ENCODE measurements at regions not wholly inside any gene's neighbourhood (a gene's known extent, or its start where the extent isn't known, plus 50 kb on each side); places are given as distances from the start of the nearest gene placed in this dataset.

DNA sequence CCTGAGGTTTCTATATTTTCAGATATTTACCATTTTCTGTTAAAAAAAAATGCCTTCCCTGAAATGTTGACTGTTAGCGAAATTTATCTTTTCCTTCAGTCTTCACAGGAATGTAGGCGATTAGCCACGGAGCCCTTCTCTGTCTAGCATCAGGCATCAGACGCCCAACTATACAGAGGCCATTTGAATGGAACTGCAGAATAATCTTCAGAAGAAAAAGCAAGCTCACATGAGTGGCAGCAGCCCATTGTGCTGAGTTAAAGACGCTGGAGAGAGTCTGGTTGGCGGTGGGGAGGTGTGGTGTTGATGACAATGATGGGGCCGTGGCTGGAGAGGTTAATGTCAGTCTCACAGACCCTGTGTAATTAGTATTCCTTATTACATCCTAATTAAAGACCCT is 196.8 kb upstream of the LEF1 start:
- DNase-seq (ENCODE audit: low read depth): no peak

DNA sequence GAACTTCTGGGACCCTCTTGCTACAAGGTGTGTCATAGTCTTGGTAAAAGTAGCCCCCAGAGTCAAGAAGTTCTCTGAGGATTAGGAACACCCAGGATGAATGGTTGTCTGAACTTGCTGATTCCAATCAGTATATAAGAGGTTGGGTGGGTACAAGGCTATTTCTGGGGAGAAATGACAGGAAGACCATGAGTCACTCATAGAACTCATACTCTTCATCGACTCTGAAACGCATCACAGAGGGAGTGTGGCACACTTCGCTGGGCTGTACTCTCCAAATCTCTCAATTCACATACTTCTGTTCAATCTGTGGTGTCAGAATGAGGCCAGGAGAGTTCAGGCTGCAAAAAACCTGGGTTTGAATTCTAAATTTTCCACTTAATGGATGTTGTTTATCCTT is 193.2 kb upstream of the LEF1 start:
- DNase-seq (ENCODE audit: low read depth): peak; percentile 17

DNA sequence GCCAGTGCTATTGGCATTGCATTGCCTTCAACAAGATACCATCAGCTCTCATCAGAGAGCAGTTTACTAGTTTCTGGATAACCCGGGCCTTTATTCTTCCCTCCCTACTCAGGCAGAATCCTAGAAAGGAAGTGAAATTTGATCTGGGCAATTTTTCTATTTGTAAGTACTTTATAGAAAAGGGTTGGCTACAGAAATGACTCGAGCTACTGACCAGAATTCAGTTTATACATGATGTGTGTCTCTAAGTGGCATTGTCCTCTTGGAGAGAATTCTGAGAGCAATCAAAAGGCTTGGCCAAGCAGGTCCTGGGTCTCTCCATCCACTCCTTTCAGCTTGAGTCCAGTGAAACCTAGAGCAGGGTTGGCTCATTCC is 192.7 kb upstream of the LEF1 start:
- no peak for DNase-seq (ENCODE audit: low read depth)

DNA sequence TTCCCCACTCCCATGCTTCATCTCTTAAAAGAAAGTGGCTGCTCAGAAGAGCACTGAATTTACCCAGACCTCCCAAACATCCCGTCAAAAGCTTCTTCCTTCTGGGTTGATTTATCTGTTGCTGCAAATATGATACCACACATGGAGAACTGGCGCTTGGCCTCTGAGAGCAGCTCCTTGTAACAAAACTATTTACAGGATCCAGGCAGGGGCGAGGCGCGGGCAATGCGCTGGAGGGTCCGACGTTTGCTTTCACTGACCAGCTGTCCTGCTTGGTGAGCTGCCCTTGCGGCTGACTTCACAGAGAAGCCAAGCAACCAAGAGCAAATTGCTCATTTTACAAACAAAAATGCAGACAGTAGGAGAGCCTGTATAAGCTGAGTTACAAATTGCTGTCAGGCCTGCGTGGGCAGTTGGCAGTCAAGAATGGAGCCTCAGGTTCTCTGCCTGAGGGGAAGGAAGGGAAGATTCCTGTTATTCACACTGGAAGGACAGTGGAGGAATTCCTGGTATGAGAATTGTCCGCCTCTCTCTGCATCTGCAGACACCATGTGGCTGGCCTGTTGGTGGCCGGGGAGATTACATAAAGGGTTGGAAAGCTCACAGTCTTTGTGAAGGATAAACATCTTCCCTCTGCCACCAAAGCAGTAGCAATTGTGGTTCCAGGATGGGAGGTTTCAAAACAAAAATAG is 192.2 kb upstream of the LEF1 start:
- peak; percentile 93 for DNase-seq (ENCODE audit: low read depth)

DNA sequence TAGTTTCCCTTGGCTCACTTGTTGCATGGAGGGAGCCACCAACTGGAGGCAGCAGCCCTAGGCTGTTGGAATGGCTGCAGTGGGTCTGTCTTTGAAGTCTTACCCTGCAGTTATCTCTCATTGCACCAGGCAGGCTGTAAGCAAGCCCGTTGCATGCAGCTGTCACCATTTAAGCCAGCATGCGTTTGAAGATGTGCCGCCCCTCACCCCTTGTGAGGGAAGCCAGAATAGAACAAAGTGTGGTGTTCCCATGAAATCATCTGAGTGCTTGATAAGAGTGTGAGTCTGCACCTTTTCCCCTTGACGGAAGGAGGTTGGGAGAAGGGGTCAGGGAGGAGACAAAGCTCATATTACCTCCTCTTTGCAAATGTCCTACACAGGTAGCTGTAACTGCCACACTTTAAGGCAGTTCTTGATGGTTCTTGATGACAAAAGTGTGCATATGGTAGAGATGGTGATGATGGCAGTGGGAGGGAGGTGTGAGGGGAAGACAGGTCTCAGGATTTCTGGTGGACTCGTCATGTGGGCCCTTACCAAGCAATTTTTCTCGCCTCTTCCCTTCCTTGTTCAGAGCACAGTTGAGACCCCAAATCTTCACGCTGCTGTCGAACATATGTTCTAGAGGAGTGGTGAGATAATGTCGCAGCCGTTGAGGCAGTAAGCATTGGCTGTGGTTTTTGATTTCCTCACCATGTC is 191.4 kb upstream of the LEF1 start:
- DNase-seq (ENCODE audit: low read depth): no peak

DNA sequence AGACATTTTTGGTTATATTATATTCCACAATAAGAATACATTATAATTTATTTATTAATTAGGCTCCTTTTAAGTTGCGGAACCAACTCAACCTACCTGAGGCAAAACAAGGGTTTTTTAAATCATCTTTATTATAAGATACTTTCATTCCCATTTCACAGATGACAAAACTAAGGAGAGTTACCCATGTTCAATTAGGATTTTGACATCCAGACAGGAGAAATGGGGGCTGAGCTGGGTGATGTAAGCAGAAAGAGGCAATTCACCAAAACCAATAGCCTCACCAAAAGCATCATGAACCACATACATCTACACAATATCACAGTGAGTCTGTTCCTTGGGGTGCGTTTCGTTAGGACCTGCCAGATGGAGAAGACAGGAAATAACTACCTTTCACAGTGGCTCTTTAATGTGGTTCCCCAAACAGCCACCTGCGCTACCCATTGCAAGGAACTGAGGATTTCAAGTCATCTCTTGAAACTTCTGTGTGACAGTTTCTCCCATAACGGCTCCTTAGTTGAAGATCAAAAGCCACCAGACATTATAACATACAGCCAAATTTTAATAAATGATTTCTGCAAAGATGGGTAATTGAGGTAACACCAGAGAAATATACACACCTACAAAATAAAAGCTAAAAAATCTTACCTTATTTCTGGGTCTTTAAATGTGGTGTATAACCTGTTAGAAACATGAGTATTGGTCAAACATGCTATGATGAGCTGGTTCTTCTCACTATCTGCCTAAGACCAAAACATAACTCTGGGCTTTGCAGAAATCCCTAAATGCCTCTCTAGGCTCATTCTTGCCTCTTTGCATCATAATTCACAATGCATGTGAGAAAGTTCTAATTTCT is 190.6 kb upstream of the LEF1 start:
- DNase-seq (ENCODE audit: low read depth): no peak

DNA sequence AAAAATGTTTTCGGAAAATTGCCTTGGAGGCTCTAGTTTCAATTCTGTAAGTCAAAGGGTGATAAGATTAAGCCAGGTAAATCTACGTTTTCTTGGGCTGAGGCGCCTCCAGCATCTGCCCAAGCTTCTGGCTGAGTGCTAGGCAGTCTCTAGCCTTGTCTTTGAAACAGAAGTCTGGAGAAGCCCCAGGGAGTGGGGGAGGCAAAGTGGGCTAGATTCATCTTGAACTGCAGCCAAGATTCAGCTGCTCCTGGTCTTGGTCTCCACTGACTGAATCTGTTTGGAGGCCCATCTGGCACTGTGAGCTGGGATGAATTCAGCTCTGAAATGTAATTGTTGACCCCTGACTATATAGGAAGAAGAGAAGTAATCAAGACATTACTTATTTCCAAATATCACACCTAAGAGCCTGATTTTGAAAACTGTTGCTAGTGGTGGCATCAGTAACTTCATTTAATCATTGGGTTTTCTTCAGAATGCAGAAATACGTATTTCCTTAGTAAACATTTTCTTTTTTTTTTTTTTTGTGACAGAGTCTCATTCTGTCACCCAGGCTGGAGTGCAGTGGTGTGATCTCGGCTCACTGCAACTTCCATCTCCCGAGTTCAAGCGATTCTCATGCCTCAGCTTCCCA is 187.3 kb upstream of the LEF1 start:
- no peak for DNase-seq (ENCODE audit: low read depth)

DNA sequence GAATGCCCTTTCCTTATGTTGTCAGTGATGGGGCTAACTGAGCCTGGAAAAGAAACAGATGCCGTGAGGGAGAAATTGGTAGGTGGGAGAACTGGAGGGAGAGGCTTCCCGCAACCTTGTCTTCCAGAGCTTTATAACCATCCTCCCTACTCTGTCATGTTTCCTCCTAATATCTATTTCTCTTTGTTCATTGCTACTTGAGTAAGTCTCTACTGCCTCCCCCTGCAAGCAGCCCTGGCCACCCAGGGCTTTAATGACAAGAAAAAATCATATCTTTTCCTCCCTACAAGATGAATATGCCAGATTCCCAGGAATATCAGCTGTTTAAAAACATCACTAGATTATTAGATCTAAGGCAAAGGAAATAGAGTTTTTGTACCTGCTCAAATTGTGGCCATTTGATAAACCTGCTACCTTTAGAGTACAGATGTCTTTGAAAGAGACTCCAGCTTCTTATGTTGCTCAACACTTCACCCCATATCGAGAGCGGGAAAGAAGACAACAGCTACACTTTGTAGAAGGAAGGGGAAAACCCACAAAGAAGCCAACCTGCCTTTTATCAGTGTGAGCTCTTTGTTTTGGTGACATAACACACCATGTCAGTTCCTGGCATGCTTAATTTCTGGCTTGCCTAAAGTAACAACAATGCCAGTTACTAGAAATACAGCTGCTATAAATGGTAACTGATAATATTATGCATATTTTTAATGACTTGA is 186.6 kb upstream of the LEF1 start:
- no peak for DNase-seq (ENCODE audit: low read depth)

DNA sequence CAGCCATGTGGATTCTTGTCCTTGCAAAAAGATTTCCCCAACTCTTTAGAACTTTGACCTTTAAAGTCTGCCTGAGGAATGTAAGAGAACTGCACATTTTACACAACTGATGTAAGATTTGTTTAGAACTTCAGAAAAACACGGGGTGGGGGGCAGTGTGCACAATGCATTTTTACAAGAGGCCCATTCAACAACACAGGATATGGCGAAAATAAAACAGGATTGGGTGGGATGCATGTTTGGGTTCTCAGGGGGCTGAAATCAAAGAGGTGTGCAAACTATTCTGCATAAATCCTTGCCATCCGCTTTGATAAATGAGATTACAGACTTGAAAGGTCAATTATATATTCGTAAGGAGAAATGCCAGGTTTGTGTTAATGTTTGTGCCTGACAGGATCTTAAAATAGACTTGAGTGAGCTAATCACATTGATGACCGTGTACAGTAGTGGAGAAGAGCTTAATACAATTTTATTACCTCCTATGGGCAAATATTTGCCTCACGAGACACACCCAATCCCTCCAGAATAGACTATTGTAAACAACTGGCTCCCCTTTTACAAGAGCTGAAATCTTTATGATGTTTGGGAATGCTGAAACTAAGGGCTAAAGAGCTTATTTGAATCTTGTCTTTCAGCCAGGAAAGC is 184.1 kb upstream of the LEF1 start:
- DNase-seq (ENCODE audit: low read depth): no peak

DNA sequence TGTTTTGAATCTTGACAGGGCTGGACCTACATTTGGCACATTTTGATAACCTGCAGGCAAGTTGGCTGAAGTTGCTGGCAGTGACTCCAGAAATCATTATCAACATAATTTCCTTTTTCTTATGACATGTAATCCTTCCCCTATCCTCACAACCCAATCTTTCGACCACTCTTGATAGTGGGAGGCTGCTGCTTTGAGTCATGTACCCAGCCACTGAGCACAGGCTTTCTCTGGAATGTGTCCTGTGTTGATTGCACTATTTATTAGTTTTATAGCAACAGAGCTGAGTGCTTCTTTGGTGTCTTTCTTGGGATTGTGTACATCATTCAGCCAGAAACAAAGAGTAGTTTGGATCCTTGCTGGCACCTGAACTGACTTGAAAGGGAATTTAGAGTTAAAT is 183.1 kb upstream of the LEF1 start:
- DNase-seq (ENCODE audit: low read depth): no peak

DNA sequence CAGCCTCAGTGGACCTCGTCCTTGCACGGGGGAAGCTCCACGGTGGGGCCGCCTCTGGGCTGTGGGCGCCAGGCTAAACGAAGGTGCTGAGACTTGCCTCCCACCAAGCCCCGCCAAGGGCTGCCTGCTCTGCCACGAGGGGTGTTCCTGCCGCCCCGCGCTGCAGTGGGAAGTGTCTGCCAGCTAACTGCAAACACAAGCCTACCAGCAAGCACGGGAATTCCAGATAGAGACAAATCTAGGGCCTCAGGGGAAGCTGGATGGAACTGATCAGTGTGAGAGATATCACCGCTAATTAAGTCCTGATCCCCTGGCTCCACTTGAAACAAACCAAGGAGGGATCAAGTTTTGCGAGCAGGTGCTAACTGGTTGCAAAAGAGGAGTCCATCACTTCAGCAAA is 181.6 kb upstream of the LEF1 start:
- DNase-seq (ENCODE audit: low read depth): no peak

DNA sequence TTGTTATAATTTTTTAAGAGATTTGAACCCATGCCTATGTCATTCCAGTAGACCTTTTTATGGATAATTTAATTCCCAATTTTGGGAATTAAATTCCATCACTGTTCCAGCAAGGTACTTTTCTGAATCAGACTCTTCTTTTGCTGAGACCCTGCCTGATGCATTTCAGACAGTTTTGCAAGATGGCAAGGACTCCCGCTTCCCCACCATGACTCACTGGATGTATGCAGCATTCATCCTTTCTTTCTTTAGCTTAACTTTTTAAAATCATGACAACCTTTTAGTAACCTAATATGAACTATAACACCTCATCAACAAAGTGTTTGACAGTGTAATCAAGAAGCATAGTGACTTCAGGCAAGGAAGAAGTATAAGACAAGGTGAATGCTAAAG is 178.1 kb upstream of the LEF1 start:
- DNase-seq (ENCODE audit: low read depth): no peak

DNA sequence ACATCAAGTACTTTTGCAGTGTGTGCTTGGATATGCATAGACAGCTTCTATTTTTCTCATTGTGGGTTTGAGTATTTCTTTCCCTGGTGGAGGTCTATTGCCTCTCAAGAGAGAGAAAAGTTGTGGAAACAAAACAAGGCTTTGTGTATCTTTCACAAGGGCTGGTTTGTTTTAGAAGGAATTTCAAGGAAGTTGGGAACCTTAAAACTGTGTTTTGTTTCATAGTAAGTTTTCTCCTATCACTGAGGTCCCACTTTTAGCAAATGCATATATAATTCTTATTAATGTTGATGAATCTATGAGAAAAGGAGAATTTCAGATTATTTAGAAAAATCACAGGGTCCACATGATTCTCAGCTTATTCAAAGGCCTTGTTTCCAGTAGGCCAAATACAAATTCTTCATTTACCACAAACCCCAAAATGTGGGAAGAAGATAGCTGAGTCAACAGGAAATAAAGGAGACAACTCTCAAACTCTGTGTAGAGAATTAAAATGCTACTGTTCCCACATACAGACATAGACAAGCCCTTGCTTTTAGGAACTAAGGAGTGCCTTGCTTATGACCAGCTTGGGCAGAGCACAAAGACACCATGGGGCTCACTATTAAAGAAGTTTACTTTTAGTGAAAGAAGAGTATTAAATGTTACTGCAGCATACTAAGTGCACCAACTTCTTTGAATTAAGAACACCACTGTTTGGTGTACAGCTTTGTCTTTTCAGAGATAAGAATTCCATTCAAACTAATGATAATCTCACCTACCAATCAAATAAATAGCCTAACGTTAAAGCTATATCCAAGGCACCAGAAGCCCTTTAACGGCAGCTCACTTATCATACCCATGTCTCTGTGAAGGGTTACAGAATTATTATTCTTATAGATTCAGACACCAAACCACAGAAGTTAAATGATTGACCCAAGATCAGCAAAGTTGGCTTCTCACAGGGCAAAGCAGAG is 177.4 kb upstream of the LEF1 start:
- DNase-seq (ENCODE audit: low read depth): peak; percentile 53

DNA sequence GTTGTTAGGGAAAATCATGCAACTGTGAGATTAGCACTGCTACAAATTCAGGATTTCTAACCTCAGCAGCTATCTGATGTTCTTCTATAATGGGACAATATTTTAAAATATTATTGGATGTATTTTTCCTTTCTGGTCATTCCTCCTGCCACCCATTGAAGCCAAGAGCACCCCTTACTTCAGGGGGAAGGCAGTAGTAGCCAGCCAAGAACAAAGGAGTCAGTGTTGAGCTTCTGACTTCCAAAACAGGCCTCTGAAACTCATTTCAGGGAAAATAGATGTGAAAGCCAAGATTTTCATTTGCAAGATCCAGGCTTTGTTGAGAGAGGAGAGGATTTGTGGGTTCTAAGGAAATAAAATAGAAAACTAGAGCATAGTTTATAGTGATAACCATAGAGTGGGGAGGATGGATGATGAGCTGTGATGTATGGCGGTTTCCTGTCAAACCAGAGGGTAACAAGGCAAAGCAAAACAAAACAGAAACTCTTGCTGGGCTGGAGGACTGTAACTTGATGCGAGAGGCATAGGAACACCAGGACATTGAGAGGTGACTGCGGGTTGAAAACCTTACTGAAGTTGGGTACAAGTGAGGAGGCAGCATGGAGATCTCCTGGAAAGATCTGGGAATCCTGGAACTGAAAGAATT is 173.7 kb upstream of the LEF1 start:
- DNase-seq (ENCODE audit: low read depth): no peak

DNA sequence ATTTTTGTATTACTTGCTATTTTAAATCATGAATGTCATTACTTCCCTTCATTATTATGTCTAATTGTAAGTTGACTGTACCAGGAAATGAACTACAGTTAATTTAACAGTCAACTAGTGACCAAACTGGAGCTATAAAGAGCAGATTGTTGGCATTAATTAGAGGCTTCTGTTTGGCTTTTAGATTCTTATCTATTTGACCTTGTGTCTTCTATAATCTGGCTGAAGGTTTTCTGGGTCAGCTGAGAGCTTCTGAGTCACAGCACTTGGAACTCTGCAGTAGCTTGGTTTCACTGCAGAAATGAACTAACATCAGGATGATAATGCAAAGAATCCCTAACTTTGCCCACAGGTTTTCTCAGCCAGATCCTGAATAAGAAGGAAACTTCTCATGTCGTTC is 169.2 kb upstream of the LEF1 start:
- DNase-seq (ENCODE audit: low read depth): peak; percentile 57

DNA sequence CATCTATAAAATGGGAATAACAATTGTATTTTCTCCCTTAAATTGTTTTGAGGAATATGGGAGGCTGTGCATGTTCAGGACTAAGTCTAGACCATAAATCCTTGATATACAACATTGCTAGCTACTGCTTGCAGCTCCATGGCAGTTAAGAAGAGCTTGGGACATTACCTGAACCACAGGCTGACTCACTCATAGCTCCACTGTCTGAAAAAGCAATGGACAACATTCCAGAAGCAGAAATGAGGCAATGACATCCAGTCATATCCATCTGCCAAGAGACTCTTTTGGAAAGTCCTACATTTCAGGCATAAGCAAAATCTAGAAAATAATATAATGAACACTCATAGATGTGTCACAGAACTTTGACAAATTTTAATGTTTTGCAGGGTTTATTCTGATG is 167.3 kb upstream of the LEF1 start:
- peak; percentile 16 for DNase-seq (ENCODE audit: low read depth)

DNA sequence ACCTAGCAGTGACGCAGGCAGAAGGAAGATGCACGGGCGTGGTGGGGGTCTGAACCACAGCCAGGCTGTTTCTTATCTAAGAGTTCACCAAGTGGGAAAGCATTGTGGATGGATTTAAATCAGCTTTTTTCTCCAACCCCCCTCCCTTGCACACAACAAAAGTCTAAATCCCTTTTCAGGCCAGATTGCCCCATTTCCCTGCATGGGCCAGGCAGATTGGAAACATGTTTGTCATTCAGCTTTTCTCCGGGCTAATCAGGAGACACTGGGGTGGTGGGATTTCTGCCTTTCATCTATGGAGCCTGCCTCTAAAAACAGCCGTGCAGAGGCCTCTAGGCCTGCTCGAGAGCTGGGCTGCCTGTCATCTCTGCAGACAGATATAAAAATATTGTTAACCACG is 166.3 kb upstream of the LEF1 start:
- DNase-seq (ENCODE audit: low read depth): no peak

DNA sequence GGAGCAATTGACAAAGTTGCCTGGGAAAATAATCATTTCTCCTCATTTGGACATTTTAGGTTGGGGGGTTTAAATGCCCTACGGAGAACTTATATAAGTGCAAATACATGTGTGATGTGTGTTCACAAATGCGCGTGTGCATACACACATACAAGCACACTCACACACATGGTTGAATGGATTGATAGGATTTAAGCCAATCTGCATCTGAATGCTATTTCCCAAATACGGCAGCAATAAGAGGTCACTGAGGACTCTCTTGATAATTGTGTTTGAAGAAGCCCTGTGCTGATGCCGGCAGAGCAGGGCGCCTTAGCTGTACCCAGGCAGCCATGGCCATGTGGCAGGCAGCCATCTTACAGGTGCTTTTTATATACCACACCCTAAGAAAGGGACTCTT is 165.3 kb upstream of the LEF1 start:
- no peak for DNase-seq (ENCODE audit: low read depth)

DNA sequence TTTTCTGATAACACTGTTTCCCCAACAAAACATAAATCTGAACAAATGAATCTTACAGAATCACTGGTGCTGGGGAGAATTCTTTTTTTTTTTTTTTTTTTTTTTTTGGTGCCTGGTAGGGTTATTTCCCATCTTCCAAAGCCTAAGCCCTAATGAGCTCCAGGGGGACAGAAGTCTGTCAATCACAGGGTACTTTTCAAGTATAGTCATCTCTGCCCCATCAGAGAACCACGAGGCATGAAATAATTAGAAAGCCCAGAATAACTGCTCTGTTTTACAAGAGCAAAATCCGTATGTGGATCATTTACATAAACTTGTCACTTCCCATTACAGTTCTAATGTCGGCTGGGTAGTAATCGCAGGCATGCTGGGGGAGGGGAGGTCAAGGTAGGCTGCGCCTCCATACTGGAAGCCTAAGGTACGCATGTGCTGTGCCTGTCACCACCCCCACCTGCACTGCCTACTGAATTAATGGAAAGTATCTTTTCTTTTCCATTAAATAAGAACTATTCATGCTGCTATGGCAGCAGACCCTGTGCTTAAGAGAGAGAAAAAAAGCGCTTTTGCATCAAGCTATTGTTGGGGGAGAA is 164.7 kb upstream of the LEF1 start:
- DNase-seq (ENCODE audit: low read depth): no peak

Measured in EH (cell line).